Hematopoietic multipotent progenitor cell treated with erythropoietin and hydrocortisone succinate and interleukin-3 and kit ligand, for 6 days (in vitro differentiated cells): ENCODE measurements at regions not wholly inside any gene's neighbourhood (a gene's known extent, or its start where the extent isn't known, plus 50 kb on each side); places are given as distances from the start of the nearest gene placed in this dataset.
A peak's percentile ranks its signal among the peaks of the same experiment; 100 is the strongest.

Experiments
- DNase-seq: peaks from one replicate; pipeline ENCODE4 v3.0.0-alpha.2; 2015

GRCh38 chr2:74735009-74735408, 81.0 kb downstream of the SEMA4F start:
- no peak for DNase-seq

- no peak for DNase-seq
Measured at GRCh38 chr2:74735564-74735963, 81.5 kb downstream of the SEMA4F start.

GRCh38 chr2:74736589-74736988, 82.5 kb downstream of the SEMA4F start:
- DNase-seq: no peak

- DNase-seq: no peak
Measured at GRCh38 chr2:74738586-74738985, 84.5 kb downstream of the SEMA4F start.

- no peak for DNase-seq
Measured at GRCh38 chr2:74739129-74739528, 85.1 kb downstream of the SEMA4F start.

- no peak for DNase-seq
Measured at GRCh38 chr2:74739733-74740241, 85.7 kb downstream of the SEMA4F start.

- DNase-seq: no peak
Measured at GRCh38 chr2:74740395-74740740, 86.3 kb downstream of the SEMA4F start.

- DNase-seq: peak; percentile 17
Measured at GRCh38 chr2:74740741-74741431, 86.8 kb downstream of the SEMA4F start.

GRCh38 chr2:74741629-74742028, 87.6 kb downstream of the SEMA4F start:
- DNase-seq: no peak

GRCh38 chr2:74742471-74742870, 88.4 kb downstream of the SEMA4F start:
- DNase-seq: no peak

GRCh38 chr2:74743039-74743438, 89.0 kb downstream of the SEMA4F start:
- DNase-seq: no peak

GRCh38 chr2:74743778-74744177, 89.7 kb downstream of the SEMA4F start:
- DNase-seq: no peak

GRCh38 chr2:74744731-74745515, 89.0 kb upstream of the HK2 start:
- no peak for DNase-seq

- DNase-seq: no peak
Measured at GRCh38 chr2:74745766-74746165, 88.2 kb upstream of the HK2 start.

- no peak for DNase-seq
Measured at GRCh38 chr2:74746480-74746879, 87.4 kb upstream of the HK2 start.

GRCh38 chr2:74747411-74748080, 86.4 kb upstream of the HK2 start:
- no peak for DNase-seq

- no peak for DNase-seq
Measured at GRCh38 chr2:74748665-74749064, 85.3 kb upstream of the HK2 start.

- DNase-seq: no peak
Measured at GRCh38 chr2:74749432-74749831, 84.5 kb upstream of the HK2 start.

GRCh38 chr2:74751981-74752851, 81.7 kb upstream of the HK2 start:
- DNase-seq: no peak

GRCh38 chr2:74755386-74755785, 78.5 kb upstream of the HK2 start:
- no peak for DNase-seq

- DNase-seq: no peak
Measured at GRCh38 chr2:74756356-74756890, 77.5 kb upstream of the HK2 start.

GRCh38 chr2:74759986-74760385, 73.9 kb upstream of the HK2 start:
- no peak for DNase-seq
